ENCODE measurements at regions not wholly inside any gene's neighbourhood (a gene's known extent, or its start where the extent isn't known, plus 50 kb on each side); places are given as distances from the start of the nearest gene placed in this dataset.

- BruUV-seq (replicated peaks), result no TSS peak
- no peak for DNase-seq (ENCODE audit: low spot score)
- H3K4me1 ChIP-seq (ENCODE audit: insufficient read depth, low read length, poor library complexity, severe bottlenecking), result no peaks in the 10 kb centered on the region
- H3K36me3 ChIP-seq (ENCODE audit: insufficient read depth, low read length), result no peaks in the 10 kb centered on the region
- TF ChIP-seq EZH2phosphoT487 (IDR thresholded peaks at IDR 0.05; ENCODE audit: borderline replicate concordance, low read depth, low read length), result no peak
- CTCF ChIA-PET (ENCODE audit: unreplicated experiment), result no interaction called here
- no peaks in the 10 kb centered on the region for H3K79me2 ChIP-seq (ENCODE audit: insufficient read depth, low read depth, low read length)
- H4K20me1 ChIP-seq (ENCODE audit: insufficient read depth, low read length), result no peaks in the 10 kb centered on the region
- H3K9me3 ChIP-seq (ENCODE audit: low read length), result no peaks in the 10 kb centered on the region
- no peak overlapping the region for H3K4me2 ChIP-seq (ENCODE audit: low read length)
- H3K4me3 ChIP-seq (ENCODE audit: low read depth, low read length, poor library complexity, severe bottlenecking), result no peak overlapping the region
- no peak overlapping the region for H2AFZ ChIP-seq (ENCODE audit: low read length)
- POLR2A ChIA-PET, result interaction anchor here (0.7 kb wide), 1 partner anchor 885 kb away, joined by 3 read pairs; no protein-coding TSS in a partner anchor
- H3K9me2 ChIP-seq (ENCODE audit: insufficient read depth, low read length), result no peaks in the 10 kb centered on the region
- no peak overlapping the region for H3K27ac ChIP-seq (ENCODE audit: low read depth, low read length, poor library complexity, severe bottlenecking)
- intact Hi-C loops (cut with micrococcal nuclease; ENCODE audit: unreplicated experiment), result no loop called here
Observed at GRCh38 chr13:106220211-106220610, 315.3 kb downstream of the EFNB2 start.

GRCh38 chr13:106213028-106213757, 322.3 kb downstream of the EFNB2 start:
- no peak overlapping the region for H2AFZ ChIP-seq (ENCODE audit: low read length)
- no peaks in the 10 kb centered on the region for H3K9me3 ChIP-seq (ENCODE audit: low read length)
- no TSS peak for BruUV-seq (replicated peaks)
- H3K36me3 ChIP-seq (ENCODE audit: insufficient read depth, low read length), result no peaks in the 10 kb centered on the region
- POLR2A ChIA-PET, result no interaction called here
- DNase-seq (ENCODE audit: low spot score), result no peak
- intact Hi-C loops (cut with micrococcal nuclease; ENCODE audit: unreplicated experiment), result no loop called here
- no peaks in the 10 kb centered on the region for H3K79me2 ChIP-seq (ENCODE audit: insufficient read depth, low read depth, low read length)
- CTCF ChIA-PET (ENCODE audit: unreplicated experiment), result no interaction called here
- H3K4me3 ChIP-seq (ENCODE audit: low read depth, low read length, poor library complexity, severe bottlenecking), result no peak overlapping the region
- no peaks in the 10 kb centered on the region for H3K9me2 ChIP-seq (ENCODE audit: insufficient read depth, low read length)
- H4K20me1 ChIP-seq (ENCODE audit: insufficient read depth, low read length), result no peaks in the 10 kb centered on the region
- H3K4me1 ChIP-seq (ENCODE audit: insufficient read depth, low read length, poor library complexity, severe bottlenecking), result no peaks in the 10 kb centered on the region
- no peak overlapping the region for H3K27ac ChIP-seq (ENCODE audit: low read depth, low read length, poor library complexity, severe bottlenecking)
- TF ChIP-seq CTCF (conservative IDR thresholded peaks at IDR 0.05; ENCODE audit: low read length), result no peak
- no peak for TF ChIP-seq EZH2phosphoT487 (IDR thresholded peaks at IDR 0.05; ENCODE audit: borderline replicate concordance, low read depth, low read length)
- no peak overlapping the region for H3K4me2 ChIP-seq (ENCODE audit: low read length)

- Histone ChIP-seq H3K27ac (ENCODE audit: low read depth, low read length, poor library complexity, severe bottlenecking) (no peak overlapping the region), H3K4me1 (ENCODE audit: insufficient read depth, low read length, poor library complexity, severe bottlenecking) (no peaks in the 10 kb centered on the region), H3K9me3 (ENCODE audit: low read length) (no peaks in the 10 kb centered on the region), H3K36me3 (ENCODE audit: insufficient read depth, low read length) (no peaks in the 10 kb centered on the region), H2AFZ (ENCODE audit: low read length) (no peak overlapping the region), H4K20me1 (ENCODE audit: insufficient read depth, low read length) (no peaks in the 10 kb centered on the region), H3K9me2 (ENCODE audit: insufficient read depth, low read length) (no peaks in the 10 kb centered on the region), H3K4me3 (ENCODE audit: low read depth, low read length, poor library complexity, severe bottlenecking) (no peak overlapping the region), H3K4me2 (ENCODE audit: low read length) (no peak overlapping the region), H3K79me2 (ENCODE audit: insufficient read depth, low read depth, low read length) (no peaks in the 10 kb centered on the region)
- BruUV-seq (replicated peaks), result no TSS peak
- intact Hi-C loops (cut with micrococcal nuclease; ENCODE audit: unreplicated experiment), result no loop called here
- no peak for DNase-seq (ENCODE audit: low spot score)
- TF ChIP-seq CTCF (conservative IDR thresholded peaks at IDR 0.05; ENCODE audit: low read length) (no peak), EZH2phosphoT487 (IDR thresholded peaks at IDR 0.05; ENCODE audit: borderline replicate concordance, low read depth, low read length) (no peak)
- CTCF ChIA-PET (ENCODE audit: unreplicated experiment), result no interaction called here
- POLR2A ChIA-PET, result no interaction called here
Observed at GRCh38 chr13:106212386-106213010, 323.0 kb downstream of the EFNB2 start.

All from OCI-LY7 (cell line).